Suprapubic skin (tissue), 4 donors: ENCODE measurements at regions not wholly inside any gene's neighbourhood (a gene's known extent, or its start where the extent isn't known, plus 50 kb on each side); places are given as distances from the start of the nearest gene placed in this dataset.

Source experiments
- DNase-seq, 2 donors: peaks; one replicate each; pipeline ENCODE4 v3.0.0-alpha.2; 2019; ENCODE audit warnings: low spot score in 2 of 2
- H3K27ac ChIP-seq: fragments of 200-600 bp; sonication (generic); one replicate; pipeline ENCODE4 v1.5.1; 2019
- H3K27me3 ChIP-seq: fragments of 200-600 bp; sonication (generic); one replicate; pipeline ENCODE4 v1.5.1; 2019
- H3K36me3 ChIP-seq: fragments of 200-600 bp; sonication (generic); one replicate; pipeline ENCODE4 v1.5.1; 2019
- H3K4me1 ChIP-seq: fragments of 200-600 bp; sonication (generic); one replicate; pipeline ENCODE4 v1.5.1; 2019
- H3K4me3 ChIP-seq: fragments of 200-600 bp; sonication (generic); one replicate; pipeline ENCODE4 v1.5.1; 2019; ENCODE audit warnings: mild to moderate bottlenecking
- H3K9me3 ChIP-seq: fragments of 200-600 bp; sonication (generic); one replicate; pipeline ENCODE4 v1.5.1; 2019
- CTCF ChIP-seq, 2 donors: fragments of 200-600 bp in 1 of 2; fragments of 450-650 bp in 1 of 2; sonication (generic) in 1 of 2; IDR thresholded peaks; one replicate each; pipeline ENCODE4 v1.5.1; 2016 to 2019; ENCODE audit warnings: antibody characterized with exemption in 2 of 2, mild to moderate bottlenecking in 1 of 2, moderate library complexity in 1 of 2
- EP300 ChIP-seq: sonication (generic); formaldehyde crosslinking; IDR thresholded peaks from one replicate; pipeline ENCODE4 v1.6.1; 2017; ENCODE audit warnings: antibody characterized with exemption
- POLR2A ChIP-seq, 2 donors: fragments of 450-650 bp; IDR thresholded peaks; one replicate each; pipeline ENCODE4 v1.6.1; 2017; ENCODE audit warnings: antibody characterized with exemption in 2 of 2, mild to moderate bottlenecking in 2 of 2, moderate library complexity in 2 of 2
- POLR2AphosphoS5 ChIP-seq, 3 donors: sonication (generic); formaldehyde crosslinking; IDR thresholded peaks; one replicate each; pipeline ENCODE4 v1.6.1; 2017; ENCODE audit warnings: antibody characterized with exemption in 3 of 3
- WGBS: methylation state at CpG from one replicate; pipeline ENCODE4 v1.1.5; 2018; 5-methylcytosine and 5-hydroxymethylcytosine counted together

GRCh38 chr12:90027889-90028634, 319.4 kb upstream of the ATP2B1 start:
- no peak for DNase-seq
- Histone ChIP-seq H3K4me1 (peaks cover 12% of the 10 kb centered on the region), H3K27me3 (no peaks in the 10 kb centered on the region), H3K36me3 (no peaks in the 10 kb centered on the region), H3K27ac (no peak overlapping the region), H3K9me3 (no peaks in the 10 kb centered on the region), H3K4me3 (no peak overlapping the region)
- WGBS = 71% methylated on average over 5 of the region's 5 CpGs
- TF ChIP-seq POLR2A (IDR thresholded peaks at IDR 0.05) (no peak), EP300 (no peak), CTCF (IDR thresholded peaks at IDR 0.05) (no peak), POLR2AphosphoS5 (IDR thresholded peaks at IDR 0.05) (no peak)

GRCh38 chr12:90027041-90027440, 318.4 kb upstream of the ATP2B1 start:
- H3K27me3 ChIP-seq = no peaks in the 10 kb centered on the region
- H3K27ac ChIP-seq = no peak overlapping the region
- peaks cover 12% of the 10 kb centered on the region for H3K4me1 ChIP-seq
- no peak overlapping the region for H3K4me3 ChIP-seq
- DNase-seq = no peak
- TF ChIP-seq CTCF (IDR thresholded peaks at IDR 0.05) = no peak
- no peak for TF ChIP-seq EP300
- TF ChIP-seq POLR2AphosphoS5 (IDR thresholded peaks at IDR 0.05) = no peak
- no peak for TF ChIP-seq POLR2A (IDR thresholded peaks at IDR 0.05)
- H3K9me3 ChIP-seq = no peaks in the 10 kb centered on the region
- no peaks in the 10 kb centered on the region for H3K36me3 ChIP-seq

GRCh38 chr12:90026516-90026915, 317.9 kb upstream of the ATP2B1 start:
- Histone ChIP-seq H3K4me3 (no peak overlapping the region), H3K36me3 (no peaks in the 10 kb centered on the region), H3K4me1 (peaks cover 12% of the 10 kb centered on the region), H3K27ac (no peak overlapping the region), H3K9me3 (no peaks in the 10 kb centered on the region), H3K27me3 (no peaks in the 10 kb centered on the region)
- TF ChIP-seq CTCF (IDR thresholded peaks at IDR 0.05) (no peak), POLR2AphosphoS5 (IDR thresholded peaks at IDR 0.05) (no peak), POLR2A (IDR thresholded peaks at IDR 0.05) (no peak), EP300 (no peak)
- no peak for DNase-seq
- 92% methylated on average over 9 of the region's 9 CpGs for WGBS

- Histone ChIP-seq H3K9me3 (no peaks in the 10 kb centered on the region), H3K4me3 (no peak overlapping the region), H3K27ac (no peak overlapping the region), H3K36me3 (no peaks in the 10 kb centered on the region), H3K4me1 (peaks cover 11% of the 10 kb centered on the region), H3K27me3 (no peaks in the 10 kb centered on the region)
- TF ChIP-seq EP300 = no peak
- TF ChIP-seq CTCF (IDR thresholded peaks at IDR 0.05) = no peak
- TF ChIP-seq POLR2AphosphoS5 (IDR thresholded peaks at IDR 0.05) = no peak
- no peak for TF ChIP-seq POLR2A (IDR thresholded peaks at IDR 0.05)
- no peak for DNase-seq
- WGBS = 37% methylated on average over 6 of the region's 6 CpGs
Measured at GRCh38 chr12:90024262-90024661, 315.6 kb upstream of the ATP2B1 start.

- no peaks in the 10 kb centered on the region for H3K27me3 ChIP-seq
- 100% methylated on average over 1 of the region's 1 CpG for WGBS
- H3K9me3 ChIP-seq = no peaks in the 10 kb centered on the region
- H3K27ac ChIP-seq = no peak overlapping the region
- H3K4me1 ChIP-seq = peaks cover 2% of the 10 kb centered on the region
- H3K4me3 ChIP-seq = no peak overlapping the region
- no peak for DNase-seq
- TF ChIP-seq POLR2AphosphoS5 (IDR thresholded peaks at IDR 0.05) (no peak), EP300 (no peak)
- no peaks in the 10 kb centered on the region for H3K36me3 ChIP-seq
Measured at GRCh38 chr12:90023207-90023900, 314.7 kb upstream of the ATP2B1 start.
